IMR-90 (cell line): ENCODE measurements at regions not wholly inside any gene's neighbourhood (a gene's known extent, or its start where the extent isn't known, plus 50 kb on each side); places are given as distances from the start of the nearest gene placed in this dataset.

Experiments used
- CTCF ChIP-seq: conservative IDR thresholded peaks from 2 replicates; pipeline ENCODE4 v1.5.1; 2012; ENCODE audit warnings: mild to moderate bottlenecking, low read depth, low read length, improper control_type of control experiment
- FOS ChIP-seq: fragments of 150-350 bp; IDR thresholded peaks from 2 replicates; pipeline ENCODE4 v1.6.1; 2016; ENCODE audit warnings: low read depth, low read length
- MAFK ChIP-seq: IDR thresholded peaks from 2 replicates; pipeline ENCODE4 v1.6.1; 2012; ENCODE audit warnings: low read depth, low read length, improper control_type of control experiment
- MXI1 ChIP-seq: IDR thresholded peaks from 2 replicates; pipeline ENCODE4 v1.6.1; 2012; ENCODE audit warnings: low read depth, mild to moderate bottlenecking, low read length, moderate library complexity, borderline replicate concordance
- POLR2A ChIP-seq: IDR thresholded peaks from 2 replicates; pipeline ENCODE4 v1.6.1; 2012; ENCODE audit warnings: mild to moderate bottlenecking, low read depth, low read length
- RAD21 ChIP-seq: IDR thresholded peaks from 2 replicates; pipeline ENCODE4 v1.6.1; 2012; ENCODE audit warnings: low read length, improper control_type of control experiment
- RCOR1 ChIP-seq: IDR thresholded peaks from 2 replicates; pipeline ENCODE4 v1.6.1; 2012; ENCODE audit warnings: mild to moderate bottlenecking, low read length, improper control_type of control experiment; ENCODE audit not compliant: insufficient replicate concordance
- RFX5 ChIP-seq: IDR thresholded peaks from 2 replicates; pipeline ENCODE4 v1.8.0; 2012; ENCODE audit warnings: low read depth, mild to moderate bottlenecking, low read length, moderate library complexity
- SMC3 ChIP-seq: fragments of 150-350 bp; IDR thresholded peaks from 2 replicates; pipeline ENCODE4 v1.6.1; 2016; ENCODE audit warnings: low read depth, mild to moderate bottlenecking, antibody characterized with exemption, low read length, moderate library complexity
- TF ChIP-seq, protein P1 (sequence below): fragments of 150-350 bp; IDR thresholded peaks from 2 replicates; pipeline ENCODE4 v1.6.1; 2017; ENCODE audit warnings: mild to moderate bottlenecking, antibody characterized with exemption, low read length, low read depth

DNA sequence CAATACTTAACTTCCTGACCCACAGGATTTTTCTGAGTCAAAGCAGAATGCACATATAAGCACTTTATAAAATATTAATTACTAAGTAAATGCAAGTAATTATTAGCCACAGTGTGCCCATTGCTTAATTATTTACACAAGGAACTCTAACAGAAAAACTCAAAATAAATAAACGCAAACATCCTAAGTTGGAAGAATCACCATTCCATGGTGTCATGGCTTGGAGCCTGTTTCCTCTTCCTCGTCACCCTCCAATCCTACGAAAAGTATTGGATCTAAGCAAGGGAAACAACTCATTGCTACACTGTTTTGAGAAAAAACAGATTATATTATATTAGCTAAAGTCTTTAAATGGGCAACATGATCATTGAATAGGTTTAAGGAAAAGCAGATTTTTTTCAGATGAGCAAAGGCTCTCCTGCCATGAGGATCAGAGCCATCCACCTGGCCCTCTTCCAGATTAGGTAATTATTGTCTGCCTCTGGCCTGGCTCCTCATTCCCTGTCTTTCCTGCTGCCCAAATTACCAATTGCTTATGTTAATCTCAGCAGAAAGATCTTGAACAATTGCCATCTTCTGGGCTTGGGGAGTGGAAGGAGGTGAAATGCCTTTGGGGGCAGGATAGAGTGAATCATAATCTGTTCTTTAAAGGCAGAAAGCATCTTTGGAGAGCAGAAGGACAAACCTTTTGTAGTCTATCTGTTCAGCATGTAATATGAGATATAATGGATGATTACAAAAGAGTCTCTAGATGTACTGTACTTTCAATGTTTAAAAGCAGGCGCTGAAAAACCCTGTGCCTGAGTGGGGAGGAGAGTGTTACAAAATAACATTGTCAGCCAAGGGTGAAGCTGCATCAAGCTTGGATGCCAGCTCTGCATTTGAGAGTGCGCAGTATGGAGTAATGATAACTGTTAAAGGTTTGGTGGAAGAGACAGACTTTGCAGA lies 121.2 kb downstream of the DUSP10 start:
- TF ChIP-seq CTCF = no peak
- TF ChIP-seq RAD21 = no peak
- TF ChIP-seq POLR2A = no peak
- TF ChIP-seq, protein P1, sequence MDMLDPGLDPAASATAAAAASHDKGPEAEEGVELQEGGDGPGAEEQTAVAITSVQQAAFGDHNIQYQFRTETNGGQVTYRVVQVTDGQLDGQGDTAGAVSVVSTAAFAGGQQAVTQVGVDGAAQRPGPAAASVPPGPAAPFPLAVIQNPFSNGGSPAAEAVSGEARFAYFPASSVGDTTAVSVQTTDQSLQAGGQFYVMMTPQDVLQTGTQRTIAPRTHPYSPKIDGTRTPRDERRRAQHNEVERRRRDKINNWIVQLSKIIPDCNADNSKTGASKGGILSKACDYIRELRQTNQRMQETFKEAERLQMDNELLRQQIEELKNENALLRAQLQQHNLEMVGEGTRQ = no peak
- no peak for TF ChIP-seq MAFK
- no peak for TF ChIP-seq FOS
- TF ChIP-seq MXI1 = no peak
- no peak for TF ChIP-seq SMC3
- TF ChIP-seq RCOR1 = no peak
- TF ChIP-seq RFX5 = no peak
